A172 (cell line): ENCODE measurements at regions not wholly inside any gene's neighbourhood (a gene's known extent, or its start where the extent isn't known, plus 50 kb on each side); places are given as distances from the start of the nearest gene placed in this dataset.

ENCODE experiments used
- DNase-seq: peaks from one replicate; pipeline ENCODE4 v3.0.0-alpha.2; 2015; ENCODE audit warnings: low spot score

- DNase-seq: no peak
Observed at GRCh38 chr1:30638086-30638485, 85.3 kb downstream of the MATN1 start.

GRCh38 chr1:30637183-30637980 is 86.0 kb downstream of the MATN1 start:
- DNase-seq: no peak

GRCh38 chr1:30636621-30637020 is 86.8 kb downstream of the MATN1 start:
- no peak for DNase-seq

DNA sequence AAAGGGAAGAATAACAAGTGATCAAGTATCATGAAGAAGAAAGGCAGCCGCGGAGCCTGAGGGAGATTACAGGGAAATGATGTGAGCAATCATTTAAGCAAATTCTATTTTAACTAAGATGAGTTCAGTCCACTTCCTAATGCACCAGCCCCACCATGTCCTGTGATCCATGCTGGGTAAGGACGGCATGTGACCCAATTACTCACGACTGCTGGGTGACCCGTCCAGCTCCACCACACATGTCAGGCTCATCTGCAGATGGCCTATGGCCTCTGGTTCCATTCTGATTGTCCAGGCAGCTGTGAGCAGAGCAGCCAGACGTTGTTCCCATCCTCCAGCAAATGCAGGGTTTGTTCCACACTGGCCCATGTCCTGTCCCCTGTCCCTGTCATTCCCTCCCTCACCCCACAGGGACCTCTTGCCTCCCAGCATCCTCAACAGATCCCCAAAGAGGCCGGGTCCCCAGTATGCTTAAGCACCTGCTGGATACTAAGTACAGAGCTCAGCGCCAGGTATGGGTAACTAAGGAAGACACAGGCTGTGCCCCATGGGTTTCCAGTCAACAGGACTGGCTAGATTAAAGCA is 87.9 kb downstream of the MATN1 start:
- no peak for DNase-seq

- DNase-seq: no peak
Observed at GRCh38 chr1:30634507-30634906, 88.9 kb downstream of the MATN1 start.

- no peak for DNase-seq
Observed at GRCh38 chr1:30633294-30633693, 90.1 kb downstream of the MATN1 start.

GRCh38 chr1:30632481-30632880 is 90.9 kb downstream of the MATN1 start:
- no peak for DNase-seq

DNA sequence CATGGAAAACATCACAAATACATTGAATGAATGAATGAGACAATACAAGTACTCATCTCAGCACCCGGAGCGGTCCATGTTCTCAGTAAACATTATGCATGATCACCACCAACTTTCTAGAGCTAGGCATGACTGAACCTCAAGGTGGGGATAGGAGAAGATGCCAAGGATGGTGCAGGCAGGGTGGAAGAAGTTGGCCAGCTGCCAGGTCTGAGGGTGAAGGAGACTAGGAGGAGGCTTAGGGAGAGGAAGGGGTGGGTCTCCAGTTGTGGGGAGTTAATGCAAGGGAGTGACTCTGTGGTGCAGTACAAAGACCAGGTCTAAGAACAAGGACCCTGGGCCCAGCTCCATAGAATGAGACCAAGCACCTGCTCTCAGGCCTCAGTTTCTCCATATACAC is 91.7 kb downstream of the MATN1 start:
- DNase-seq: no peak

DNA sequence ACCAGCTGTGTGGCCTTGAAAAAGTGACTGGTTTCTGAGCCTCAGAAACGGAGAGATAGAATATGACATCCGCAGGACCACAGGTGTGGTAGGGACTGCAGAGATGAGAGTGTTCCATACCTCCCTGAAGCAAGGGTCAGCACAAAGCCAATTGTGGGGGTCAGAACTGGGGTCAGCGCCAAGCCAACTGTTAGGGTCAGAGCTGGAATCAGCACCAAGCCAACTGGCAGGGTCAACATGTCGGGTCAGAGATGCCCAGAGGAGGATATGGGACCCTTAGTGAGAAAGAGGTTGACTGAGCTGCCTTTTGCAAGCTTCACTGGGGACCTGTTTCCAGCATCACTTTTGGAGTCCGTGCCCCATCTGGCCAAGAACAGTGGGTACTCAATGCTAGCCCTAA is 93.9 kb downstream of the MATN1 start:
- DNase-seq: no peak

DNA sequence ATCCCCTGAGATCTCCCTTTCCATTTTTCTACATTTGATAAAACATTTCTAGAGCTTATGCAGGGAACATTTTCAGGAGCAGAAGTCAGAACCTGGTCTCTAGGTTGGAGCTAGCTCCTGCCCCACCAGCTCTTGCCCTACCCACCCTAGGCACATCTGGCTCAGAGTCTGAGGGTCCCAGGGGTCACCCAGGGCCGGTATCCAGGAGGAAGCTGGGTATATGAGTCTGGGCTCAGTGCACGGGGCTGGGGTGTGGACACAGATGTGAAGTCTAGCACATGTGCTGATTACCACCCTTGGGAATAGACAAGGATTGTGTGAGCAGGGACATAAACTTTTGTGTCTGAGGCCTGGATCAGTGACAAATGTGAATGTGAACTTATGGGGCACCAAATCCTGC is 95.4 kb downstream of the MATN1 start:
- no peak for DNase-seq

DNA sequence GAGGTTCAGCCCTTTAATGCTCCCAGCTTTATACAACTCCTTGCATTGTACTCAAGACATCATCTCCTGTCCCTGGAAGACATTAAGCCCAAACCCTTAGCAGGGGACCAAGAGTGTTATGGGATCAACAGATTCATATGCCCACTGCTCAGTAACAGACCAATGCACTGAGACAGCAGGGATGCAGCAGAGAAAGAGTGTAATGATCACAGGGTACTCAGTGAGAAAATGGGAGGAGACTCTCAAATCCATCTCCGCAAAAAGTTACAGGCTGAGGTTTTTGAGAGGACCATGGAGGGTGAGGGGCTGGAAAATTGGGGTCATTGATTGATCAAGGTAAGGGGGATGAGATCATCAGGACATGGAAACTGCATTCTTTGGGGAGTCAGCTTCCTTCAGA is 96.2 kb downstream of the MATN1 start:
- DNase-seq: no peak

GRCh38 chr1:30623431-30623830 is 100.0 kb downstream of the MATN1 start:
- no peak for DNase-seq

- no peak for DNase-seq
Observed at GRCh38 chr1:30619619-30620018, 103.8 kb downstream of the MATN1 start.

GRCh38 chr1:30618335-30618747 is 105.0 kb downstream of the MATN1 start:
- peak; percentile 68 for DNase-seq

GRCh38 chr1:30616759-30617158 is 106.6 kb downstream of the MATN1 start:
- DNase-seq: no peak

- DNase-seq: no peak
Observed at GRCh38 chr1:30615816-30616590, 107.4 kb downstream of the MATN1 start.

GRCh38 chr1:30615076-30615795 is 108.1 kb downstream of the MATN1 start:
- no peak for DNase-seq

- no peak for DNase-seq
Observed at GRCh38 chr1:30613188-30613587, 110.2 kb downstream of the MATN1 start.

DNA sequence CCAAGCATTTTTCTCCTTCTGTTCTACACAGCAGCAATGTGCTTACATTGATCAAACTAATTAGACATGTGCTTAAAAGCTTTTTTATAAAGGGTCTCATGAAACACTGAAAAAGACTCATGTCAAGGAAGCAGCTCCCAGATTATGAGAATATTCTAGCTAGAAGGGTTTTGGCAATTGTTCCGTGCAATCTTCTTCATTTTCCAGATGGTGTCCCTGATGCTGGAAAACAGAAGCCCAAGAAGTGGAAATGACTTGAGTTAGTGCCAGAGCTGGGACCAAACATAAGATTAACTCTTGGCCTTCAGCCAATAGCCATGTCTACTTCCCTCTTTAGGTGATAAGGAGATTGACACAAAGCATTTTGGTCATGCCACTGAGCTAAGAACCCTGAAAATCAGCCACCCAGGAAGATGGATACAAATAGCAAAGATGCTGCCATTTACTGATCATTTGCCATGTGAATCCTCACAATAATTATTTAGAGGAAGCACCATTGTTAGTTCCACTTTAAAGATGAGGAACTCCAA is 110.8 kb downstream of the MATN1 start:
- DNase-seq: no peak

GRCh38 chr1:30611741-30612309 is 111.6 kb downstream of the MATN1 start:
- DNase-seq: no peak

- DNase-seq: no peak
Observed at GRCh38 chr1:30610917-30611316, 112.5 kb downstream of the MATN1 start.

DNA sequence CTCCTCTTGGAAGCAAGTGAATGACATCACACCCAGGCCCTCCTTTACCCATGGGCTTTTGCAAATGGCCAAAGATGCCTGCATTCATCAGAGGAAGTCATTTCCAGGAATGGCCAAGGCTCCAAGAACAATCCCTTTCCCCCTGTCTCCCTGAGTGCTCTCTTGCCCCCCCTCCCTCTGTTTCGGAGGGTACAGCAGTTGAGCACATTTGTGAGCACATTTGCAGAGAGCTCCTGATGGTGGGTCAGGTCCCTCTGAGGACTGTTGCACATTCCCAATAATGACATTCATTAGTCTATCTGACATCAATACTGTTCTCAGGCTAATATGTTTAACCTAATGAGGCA is 113.4 kb downstream of the MATN1 start:
- no peak for DNase-seq
